Uterus (tissue), 3 donors: ENCODE measurements at regions not wholly inside any gene's neighbourhood (a gene's known extent, or its start where the extent isn't known, plus 50 kb on each side); places are given as distances from the start of the nearest gene placed in this dataset.

Experiments
- DNase-seq, 2 donors: peaks; one replicate each; pipeline ENCODE4 v3.0.0-alpha.2; 2019 to 2020
- H3K27ac ChIP-seq, 2 donors: fragments of 200-600 bp; sonication (generic); 1 replicate in 1 of 2; 2 replicates in 1 of 2; pipeline ENCODE4 v1.5.1; 2016 to 2018
- H3K27me3 ChIP-seq, 2 donors: fragments of 200-600 bp; sonication (generic); one replicate each; pipeline ENCODE4 v1.5.1; 2018 to 2019; ENCODE audit warnings: control low read depth in 1 of 2
- H3K36me3 ChIP-seq, 2 donors: fragments of 200-600 bp; sonication (generic); one replicate each; pipeline ENCODE4 v1.5.1; 2019; ENCODE audit warnings: control low read depth in 1 of 2
- H3K4me1 ChIP-seq, 2 donors: fragments of 200-600 bp; sonication (generic); one replicate each; pipeline ENCODE4 v1.5.1; 2018 to 2019; ENCODE audit warnings: control low read depth in 1 of 2
- H3K4me3 ChIP-seq, 2 donors: fragments of 200-600 bp; sonication (generic); 1 replicate in 1 of 2; 2 replicates in 1 of 2; pipeline ENCODE4 v1.5.1; 2018 to 2019; ENCODE audit warnings: mild to moderate bottlenecking in 1 of 2
- H3K9me3 ChIP-seq, 2 donors: fragments of 200-600 bp; sonication (generic); one replicate each; pipeline ENCODE4 v1.5.1; 2019; ENCODE audit warnings: control low read depth in 1 of 2
- CTCF ChIP-seq, 4 experiments: fragments of 200-600 bp in 2 of 4; fragments of 450-650 bp in 2 of 4; sonication (generic) in 2 of 4; IDR thresholded peaks; one replicate each; pipeline ENCODE4 v1.5.1; 2016 to 2019; ENCODE audit warnings: antibody characterized with exemption in 4 of 4, mild to moderate bottlenecking in 2 of 4, moderate library complexity in 1 of 4
- POLR2A ChIP-seq, 2 donors: fragments of 450-650 bp; IDR thresholded peaks; one replicate each; pipeline ENCODE4 v1.6.1; 2016; ENCODE audit warnings: antibody characterized with exemption in 2 of 2, mild to moderate bottlenecking in 1 of 2, moderate library complexity in 1 of 2
- intact Hi-C: fragments of 100-400 bp; cut with DNase I; formaldehyde crosslinking; loops from one replicate; pipeline ENCODE4 v1.15.1; 2023; ENCODE audit warnings: low total_unique reads
- donor health status: DM: yes; HTN: yes; CAD: no.

- no peak for DNase-seq
- Histone ChIP-seq H3K36me3 (no peaks in the 10 kb centered on the region), H3K4me1 (no peaks in the 10 kb centered on the region), H3K27me3 (no peaks in the 10 kb centered on the region), H3K27ac (no peak overlapping the region), H3K9me3 (no peaks in the 10 kb centered on the region), H3K4me3 (no peak overlapping the region)
- intact Hi-C loops = no loop called here
- no peak for TF ChIP-seq POLR2A (IDR thresholded peaks at IDR 0.05)
- TF ChIP-seq CTCF (IDR thresholded peaks at IDR 0.05) = no peak
Measured at GRCh38 chr12:28933176-28933575, 215.9 kb upstream of the FAR2 start.

- TF ChIP-seq POLR2A (IDR thresholded peaks at IDR 0.05) = no peak
- TF ChIP-seq CTCF (IDR thresholded peaks at IDR 0.05) = no peak
- no peak for DNase-seq
- H3K4me1 ChIP-seq = no peaks in the 10 kb centered on the region
- no peaks in the 10 kb centered on the region for H3K36me3 ChIP-seq
- intact Hi-C loops = no loop called here
- no peaks in the 10 kb centered on the region for H3K27me3 ChIP-seq
- no peak overlapping the region for H3K27ac ChIP-seq
- no peak overlapping the region for H3K4me3 ChIP-seq
- H3K9me3 ChIP-seq = no peaks in the 10 kb centered on the region
Measured at GRCh38 chr12:28933864-28934527, 215.1 kb upstream of the FAR2 start.

- Histone ChIP-seq H3K9me3 (no peaks in the 10 kb centered on the region), H3K4me1 (no peaks in the 10 kb centered on the region), H3K27ac (no peak overlapping the region), H3K36me3 (no peaks in the 10 kb centered on the region), H3K27me3 (no peaks in the 10 kb centered on the region), H3K4me3 (no peak overlapping the region)
- intact Hi-C loops = no loop called here
- TF ChIP-seq POLR2A (IDR thresholded peaks at IDR 0.05) = no peak
- TF ChIP-seq CTCF (IDR thresholded peaks at IDR 0.05) = no peak
- no peak for DNase-seq
Measured at GRCh38 chr12:28936221-28936620, 212.9 kb upstream of the FAR2 start.

GRCh38 chr12:28936711-28937110 is 212.4 kb upstream of the FAR2 start:
- Histone ChIP-seq H3K9me3 (no peaks in the 10 kb centered on the region), H3K27ac (no peak overlapping the region), H3K4me3 (no peak overlapping the region), H3K4me1 (no peaks in the 10 kb centered on the region), H3K27me3 (no peaks in the 10 kb centered on the region), H3K36me3 (no peaks in the 10 kb centered on the region)
- TF ChIP-seq CTCF (IDR thresholded peaks at IDR 0.05) (no peak), POLR2A (IDR thresholded peaks at IDR 0.05) (no peak)
- intact Hi-C loops = no loop called here
- DNase-seq = no peak

GRCh38 chr12:28937196-28937595 is 211.9 kb upstream of the FAR2 start:
- Histone ChIP-seq H3K4me3 (no peak overlapping the region), H3K36me3 (no peaks in the 10 kb centered on the region), H3K27me3 (no peaks in the 10 kb centered on the region), H3K4me1 (no peaks in the 10 kb centered on the region), H3K9me3 (no peaks in the 10 kb centered on the region), H3K27ac (no peak overlapping the region)
- no peak for DNase-seq
- TF ChIP-seq POLR2A (IDR thresholded peaks at IDR 0.05) (no peak), CTCF (IDR thresholded peaks at IDR 0.05) (no peak)
- intact Hi-C loops = no loop called here
